ENCODE measurements at regions not wholly inside any gene's neighbourhood (a gene's known extent, or its start where the extent isn't known, plus 50 kb on each side); places are given as distances from the start of the nearest gene placed in this dataset.

- Histone ChIP-seq H3K27me3 (no peaks in the 10 kb centered on the region), H3K27ac (no peak overlapping the region), H3K36me3 (no peaks in the 10 kb centered on the region), H3K4me3 (no peak overlapping the region), H3K9me3 (no peaks in the 10 kb centered on the region), H3K4me1 (peaks cover 0 to 4% of the 10 kb centered on the region in 2 donors)
- TF ChIP-seq CTCF (IDR thresholded peaks at IDR 0.05) = no peak
- intact Hi-C loops (cut with DNase I) = no loop called here
- no peak for DNase-seq
- no peak for ATAC-seq
These were observed 610.0 kb upstream of the ZNF385D start for GRCh38 chr3:22360970-22361369.

GRCh38 chr3:22361521-22361920, 610.5 kb upstream of the ZNF385D start:
- ATAC-seq = no peak
- no peaks in the 10 kb centered on the region for H3K9me3 ChIP-seq
- TF ChIP-seq CTCF (IDR thresholded peaks at IDR 0.05) = no peak
- no peaks in the 10 kb centered on the region for H3K36me3 ChIP-seq
- H3K4me1 ChIP-seq = peaks cover 0 to 4% of the 10 kb centered on the region in 2 donors
- no peak for DNase-seq
- H3K27me3 ChIP-seq = no peaks in the 10 kb centered on the region
- no peak overlapping the region for H3K27ac ChIP-seq
- H3K4me3 ChIP-seq = no peak overlapping the region
- intact Hi-C loops (cut with DNase I) = no loop called here

- no peak overlapping the region for H3K27ac ChIP-seq
- no peak for TF ChIP-seq CTCF (IDR thresholded peaks at IDR 0.05)
- no peaks in the 10 kb centered on the region for H3K9me3 ChIP-seq
- H3K27me3 ChIP-seq = no peaks in the 10 kb centered on the region
- peaks cover 0 to 4% of the 10 kb centered on the region in 2 donors for H3K4me1 ChIP-seq
- no peak for ATAC-seq
- no peak for DNase-seq
- H3K36me3 ChIP-seq = no peaks in the 10 kb centered on the region
- no peak overlapping the region for H3K4me3 ChIP-seq
- intact Hi-C loops (cut with DNase I) = no loop called here
These were observed 613.8 kb upstream of the ZNF385D start for GRCh38 chr3:22364851-22365250.

GRCh38 chr3:22366781-22367180, 615.8 kb upstream of the ZNF385D start:
- Histone ChIP-seq H3K27me3 (peaks cover 10 to 14% of the 10 kb centered on the region in 2 donors), H3K27ac (no peak overlapping the region), H3K4me1 (peaks cover 0 to under 1% of the 10 kb centered on the region in 2 donors), H3K36me3 (no peaks in the 10 kb centered on the region), H3K9me3 (no peaks in the 10 kb centered on the region), H3K4me3 (no peak overlapping the region)
- intact Hi-C loops (cut with DNase I) = no loop called here
- ATAC-seq = no peak
- TF ChIP-seq CTCF (IDR thresholded peaks at IDR 0.05) = no peak
- no peak for DNase-seq

GRCh38 chr3:22371036-22371435, 620.0 kb upstream of the ZNF385D start:
- Histone ChIP-seq H3K27me3 (peaks cover 24 to 35% of the 10 kb centered on the region in 2 donors), H3K9me3 (no peaks in the 10 kb centered on the region), H3K36me3 (no peaks in the 10 kb centered on the region), H3K4me3 (no peak overlapping the region), H3K27ac (no peak overlapping the region), H3K4me1 (peaks cover 0 to 9% of the 10 kb centered on the region in 2 donors)
- DNase-seq = no peak
- intact Hi-C loops (cut with DNase I) = no loop called here
- no peak for TF ChIP-seq CTCF (IDR thresholded peaks at IDR 0.05)
- no peak for ATAC-seq

Measured in left lung (tissue), 4 donors.